PC-3 (cell line): ENCODE measurements at regions not wholly inside any gene's neighbourhood (a gene's known extent, or its start where the extent isn't known, plus 50 kb on each side); places are given as distances from the start of the nearest gene placed in this dataset.

Source experiments
- EZH2 ChIP-seq: fragments of 300-600 bp; sonication (generic); IDR thresholded peaks from one replicate; pipeline ENCODE4 v1.6.1; 2017; ENCODE audit warnings: antibody characterized with exemption, mild to moderate bottlenecking, low read length; ENCODE audit not compliant: unreplicated experiment
- EZH2phosphoT487 ChIP-seq: fragments of 300-600 bp; sonication (generic); IDR thresholded peaks from 2 replicates; pipeline ENCODE4 v1.6.1; 2018; ENCODE audit warnings: mild to moderate bottlenecking, antibody characterized with exemption, low read length, borderline replicate concordance
- TF ChIP-seq, protein P1 (sequence below): fragments of 300-600 bp; sonication (generic); conservative IDR thresholded peaks from 2 replicates; pipeline ENCODE4 v1.5.1; 2017; ENCODE audit warnings: antibody characterized with exemption, low read depth, mild to moderate bottlenecking, low read length

DNA sequence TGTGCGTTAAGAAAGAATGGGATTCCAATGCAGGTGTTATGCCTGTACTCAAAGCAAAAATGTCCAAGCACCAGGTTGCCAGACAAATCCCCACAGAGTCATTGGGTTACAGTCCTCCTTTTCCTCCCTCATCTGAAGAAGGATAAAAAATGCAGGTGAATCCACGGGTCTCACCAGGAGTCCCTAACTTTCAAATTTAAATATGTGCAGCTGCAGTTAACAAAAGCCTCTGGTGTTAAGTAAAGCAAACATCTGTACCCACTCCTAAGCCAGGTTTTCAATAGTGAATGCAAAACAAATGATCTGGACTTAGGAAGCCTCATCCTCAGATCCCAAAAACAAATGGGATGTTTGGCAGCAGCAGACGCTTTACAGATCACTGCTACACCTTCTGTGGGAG, 70.4 kb upstream of the SETMAR start:
- TF ChIP-seq, protein P1, sequence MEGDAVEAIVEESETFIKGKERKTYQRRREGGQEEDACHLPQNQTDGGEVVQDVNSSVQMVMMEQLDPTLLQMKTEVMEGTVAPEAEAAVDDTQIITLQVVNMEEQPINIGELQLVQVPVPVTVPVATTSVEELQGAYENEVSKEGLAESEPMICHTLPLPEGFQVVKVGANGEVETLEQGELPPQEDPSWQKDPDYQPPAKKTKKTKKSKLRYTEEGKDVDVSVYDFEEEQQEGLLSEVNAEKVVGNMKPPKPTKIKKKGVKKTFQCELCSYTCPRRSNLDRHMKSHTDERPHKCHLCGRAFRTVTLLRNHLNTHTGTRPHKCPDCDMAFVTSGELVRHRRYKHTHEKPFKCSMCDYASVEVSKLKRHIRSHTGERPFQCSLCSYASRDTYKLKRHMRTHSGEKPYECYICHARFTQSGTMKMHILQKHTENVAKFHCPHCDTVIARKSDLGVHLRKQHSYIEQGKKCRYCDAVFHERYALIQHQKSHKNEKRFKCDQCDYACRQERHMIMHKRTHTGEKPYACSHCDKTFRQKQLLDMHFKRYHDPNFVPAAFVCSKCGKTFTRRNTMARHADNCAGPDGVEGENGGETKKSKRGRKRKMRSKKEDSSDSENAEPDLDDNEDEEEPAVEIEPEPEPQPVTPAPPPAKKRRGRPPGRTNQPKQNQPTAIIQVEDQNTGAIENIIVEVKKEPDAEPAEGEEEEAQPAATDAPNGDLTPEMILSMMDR, result no peak
- TF ChIP-seq EZH2phosphoT487 (no peak), EZH2 (no peak)
